Activated B cell treated with CpG ODN at 0.5 μM for 24 hours (primary cell): ENCODE measurements at regions not wholly inside any gene's neighbourhood (a gene's known extent, or its start where the extent isn't known, plus 50 kb on each side); places are given as distances from the start of the nearest gene placed in this dataset.

Experiments
- ATAC-seq: fragments of 200-7000 bp; cut with Tn5 transposase; one replicate; pipeline ENCODE4 v1.10.0; 2021; ENCODE audit warnings: low read depth, mild to moderate bottlenecking, moderate library complexity
- CTCF ChIA-PET: fragments of 350-600 bp; sonication (Branson Sonifier 250); formaldehyde crosslinking; loops from one replicate; lab custom pipeline; 2021; ENCODE audit warnings: antibody characterized with exemption; lab: Charles Lee
- POLR2A ChIA-PET: fragments of 350-600 bp; sonication (Branson Sonifier 250); formaldehyde crosslinking; loops from one replicate; lab custom pipeline; 2021; ENCODE audit warnings: antibody characterized with exemption; lab: Charles Lee
- DNase-seq: peaks from one replicate; pipeline ENCODE4 v3.0.0; 2022
- H3K27ac Mint-ChIP-seq: one replicate; pipeline ENCODE4 v1.8.0; 2020; ENCODE audit warnings: mixed read lengths
- H3K27me3 Mint-ChIP-seq: one replicate; pipeline ENCODE4 v1.8.0; 2021; ENCODE audit warnings: mixed read lengths
- H3K36me3 Mint-ChIP-seq: one replicate; pipeline ENCODE4 v1.8.0; 2021; ENCODE audit warnings: low read depth, mixed read lengths
- H3K4me1 Mint-ChIP-seq: one replicate; pipeline ENCODE4 v1.8.0; 2021; ENCODE audit warnings: mixed read lengths
- H3K4me3 Mint-ChIP-seq: one replicate; pipeline ENCODE4 v1.8.0; 2020; ENCODE audit warnings: mild to moderate bottlenecking, mixed read lengths
- H3K9me3 Mint-ChIP-seq: one replicate; pipeline ENCODE4 v1.8.0; 2020; ENCODE audit warnings: mixed read lengths
- intact Hi-C: fragments of 100-400 bp; cut with micrococcal nuclease; formaldehyde crosslinking; loops from one replicate; pipeline ENCODE4 v1.15.1; 2024
- TF ChIP-seq, protein P1 (sequence below): fragments of 200-600 bp; IDR thresholded peaks from one replicate; pipeline ENCODE4 v1.8.0; 2022; ENCODE audit warnings: antibody characterized with exemption, mild to moderate bottlenecking

- H3K36me3 Mint-ChIP-seq: no peaks in the 10 kb centered on the region
- POLR2A ChIA-PET: no interaction called here
These were observed 664.2 kb upstream of the FAT3 start for GRCh38 chr11:91560434-91560833.

DNA sequence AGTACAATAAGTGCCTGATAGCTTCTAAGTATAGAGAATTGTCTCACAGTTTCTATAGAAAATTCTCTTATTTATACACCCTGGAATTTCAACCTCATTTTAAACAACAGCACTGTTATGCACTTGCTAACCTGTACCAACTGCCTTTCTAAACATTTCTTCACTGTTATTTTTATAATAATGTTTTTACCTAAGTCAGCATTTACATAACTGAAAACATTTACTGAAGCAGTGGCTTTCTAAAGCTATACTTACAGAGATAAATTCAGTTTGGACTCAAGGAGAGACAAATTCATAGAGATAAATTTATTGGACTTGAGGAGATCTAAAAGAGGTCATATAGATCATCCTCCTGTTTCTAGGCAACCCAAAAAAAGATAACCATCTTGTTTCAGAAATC is 686.6 kb upstream of the FAT3 start:
- Mint-ChIP-seq H3K27ac (no peak overlapping the region), H3K27me3 (no peaks in the 10 kb centered on the region), H3K4me3 (no peak overlapping the region), H3K4me1 (no peaks in the 10 kb centered on the region), H3K9me3 (peaks cover 18% of the 10 kb centered on the region), H3K36me3 (no peaks in the 10 kb centered on the region)
- ChIA-PET CTCF (no interaction called here), POLR2A (no interaction called here)
- DNase-seq (no peak), ATAC-seq (no peak)
- intact Hi-C loops: no loop called here
- TF ChIP-seq, protein P1, sequence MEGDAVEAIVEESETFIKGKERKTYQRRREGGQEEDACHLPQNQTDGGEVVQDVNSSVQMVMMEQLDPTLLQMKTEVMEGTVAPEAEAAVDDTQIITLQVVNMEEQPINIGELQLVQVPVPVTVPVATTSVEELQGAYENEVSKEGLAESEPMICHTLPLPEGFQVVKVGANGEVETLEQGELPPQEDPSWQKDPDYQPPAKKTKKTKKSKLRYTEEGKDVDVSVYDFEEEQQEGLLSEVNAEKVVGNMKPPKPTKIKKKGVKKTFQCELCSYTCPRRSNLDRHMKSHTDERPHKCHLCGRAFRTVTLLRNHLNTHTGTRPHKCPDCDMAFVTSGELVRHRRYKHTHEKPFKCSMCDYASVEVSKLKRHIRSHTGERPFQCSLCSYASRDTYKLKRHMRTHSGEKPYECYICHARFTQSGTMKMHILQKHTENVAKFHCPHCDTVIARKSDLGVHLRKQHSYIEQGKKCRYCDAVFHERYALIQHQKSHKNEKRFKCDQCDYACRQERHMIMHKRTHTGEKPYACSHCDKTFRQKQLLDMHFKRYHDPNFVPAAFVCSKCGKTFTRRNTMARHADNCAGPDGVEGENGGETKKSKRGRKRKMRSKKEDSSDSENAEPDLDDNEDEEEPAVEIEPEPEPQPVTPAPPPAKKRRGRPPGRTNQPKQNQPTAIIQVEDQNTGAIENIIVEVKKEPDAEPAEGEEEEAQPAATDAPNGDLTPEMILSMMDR: no peak

More at GRCh38 chr11:91560434-91560833, 664.2 kb upstream of the FAT3 start:
- H3K4me1 Mint-ChIP-seq: no peaks in the 10 kb centered on the region
- no peak overlapping the region for H3K4me3 Mint-ChIP-seq
- no peak overlapping the region for H3K27ac Mint-ChIP-seq
- no peak for DNase-seq
- TF ChIP-seq, protein P1: no peak
- intact Hi-C loops: no loop called here
- ATAC-seq: no peak
- CTCF ChIA-PET: no interaction called here
- no peaks in the 10 kb centered on the region for H3K27me3 Mint-ChIP-seq
- peaks cover 13% of the 10 kb centered on the region for H3K9me3 Mint-ChIP-seq

- ChIA-PET POLR2A (no interaction called here), CTCF (no interaction called here)
- H3K4me1 Mint-ChIP-seq: no peaks in the 10 kb centered on the region
- TF ChIP-seq, protein P1: no peak
- no peak overlapping the region for H3K27ac Mint-ChIP-seq
- no peaks in the 10 kb centered on the region for H3K36me3 Mint-ChIP-seq
- no peak overlapping the region for H3K4me3 Mint-ChIP-seq
- ATAC-seq: no peak
- intact Hi-C loops: no loop called here
- DNase-seq: no peak
- peaks cover 16% of the 10 kb centered on the region for H3K9me3 Mint-ChIP-seq
- no peaks in the 10 kb centered on the region for H3K27me3 Mint-ChIP-seq
These were observed 688.3 kb upstream of the FAT3 start for GRCh38 chr11:91536366-91536765.

GRCh38 chr11:91528965-91529364 is 695.7 kb upstream of the FAT3 start:
- ATAC-seq (no peak), DNase-seq (no peak)
- POLR2A ChIA-PET: no interaction called here
- peaks cover 13% of the 10 kb centered on the region for H3K9me3 Mint-ChIP-seq
- no peaks in the 10 kb centered on the region for H3K4me1 Mint-ChIP-seq
- H3K36me3 Mint-ChIP-seq: no peaks in the 10 kb centered on the region
- intact Hi-C loops: no loop called here
- H3K27ac Mint-ChIP-seq: no peak overlapping the region
- CTCF ChIA-PET: no interaction called here
- TF ChIP-seq, protein P1: no peak
- no peaks in the 10 kb centered on the region for H3K27me3 Mint-ChIP-seq
- no peak overlapping the region for H3K4me3 Mint-ChIP-seq

GRCh38 chr11:91527380-91528030 is 697.1 kb upstream of the FAT3 start:
- H3K4me1 Mint-ChIP-seq: no peaks in the 10 kb centered on the region
- CTCF ChIA-PET: no interaction called here
- TF ChIP-seq, protein P1: no peak
- no peaks in the 10 kb centered on the region for H3K36me3 Mint-ChIP-seq
- POLR2A ChIA-PET: no interaction called here
- no peak overlapping the region for H3K4me3 Mint-ChIP-seq
- intact Hi-C loops: no loop called here
- ATAC-seq: no peak
- H3K27ac Mint-ChIP-seq: no peak overlapping the region
- no peak for DNase-seq
- H3K9me3 Mint-ChIP-seq: peaks cover 10% of the 10 kb centered on the region
- H3K27me3 Mint-ChIP-seq: no peaks in the 10 kb centered on the region
